H9 (cell line): ENCODE measurements at regions not wholly inside any gene's neighbourhood (a gene's known extent, or its start where the extent isn't known, plus 50 kb on each side); places are given as distances from the start of the nearest gene placed in this dataset.

Experiments
- DNase-seq: peaks from one replicate; pipeline ENCODE4 v3.0.0-alpha.2; 2017
- H2AFZ ChIP-seq: one replicate; pipeline ENCODE4 v1.6.1; 2013; ENCODE audit warnings: mild to moderate bottlenecking, low read length, control low read depth, moderate library complexity
- H2AK5ac ChIP-seq: 2 replicates; pipeline ENCODE4 v1.6.1; 2013; ENCODE audit warnings: low read length, control low read depth, mixed read lengths; ENCODE audit not compliant: insufficient read length
- H2BK120ac ChIP-seq: one replicate; pipeline ENCODE4 v1.6.1; 2013; ENCODE audit warnings: low read depth, mild to moderate bottlenecking, low read length, control low read depth, inconsistent platforms; ENCODE audit not compliant: poor library complexity, severe bottlenecking
- H2BK12ac ChIP-seq: 2 replicates; pipeline ENCODE4 v1.6.1; 2013; ENCODE audit warnings: low read length, control low read depth, mixed read lengths, low read depth; ENCODE audit not compliant: insufficient read length
- H2BK15ac ChIP-seq: 2 replicates; pipeline ENCODE4 v1.6.1; 2013; ENCODE audit warnings: low read depth, low read length, control low read depth
- H2BK20ac ChIP-seq: one replicate; pipeline ENCODE4 v1.6.1; 2013; ENCODE audit warnings: low read depth, mild to moderate bottlenecking, low read length, control low read depth, inconsistent platforms; ENCODE audit not compliant: poor library complexity, severe bottlenecking
- H2BK5ac ChIP-seq: 2 replicates; pipeline ENCODE4 v1.6.1; 2013; ENCODE audit warnings: low read length, control low read depth, mixed read lengths; ENCODE audit not compliant: insufficient read length
- H3K14ac ChIP-seq: 2 replicates; pipeline ENCODE4 v1.6.1; 2013; ENCODE audit warnings: low read length, control low read depth; ENCODE audit not compliant: insufficient read depth
- H3K18ac ChIP-seq: 2 replicates; pipeline ENCODE4 v1.6.1; 2013; ENCODE audit warnings: low read depth, mild to moderate bottlenecking, mixed read lengths, low read length, control low read depth; ENCODE audit not compliant: insufficient read length
- H3K23ac ChIP-seq: 2 replicates; pipeline ENCODE4 v1.6.1; 2013; ENCODE audit warnings: low read length, control low read depth, mixed read lengths, low read depth; ENCODE audit not compliant: insufficient read length
- H3K23me2 ChIP-seq: 2 replicates; pipeline ENCODE4 v1.6.1; 2013; ENCODE audit warnings: low read depth, mild to moderate bottlenecking, mixed read lengths, low read length, control low read depth; ENCODE audit not compliant: insufficient read length, poor library complexity, severe bottlenecking
- H3K27ac ChIP-seq: 2 replicates; pipeline ENCODE4 v1.5.1; 2013; ENCODE audit warnings: low read length, control low read depth, mixed read lengths, low read depth; ENCODE audit not compliant: insufficient read length
- H3K27me3 ChIP-seq: 2 replicates; pipeline ENCODE4 v1.6.1; 2013; ENCODE audit warnings: low read length, control low read depth, inconsistent platforms; ENCODE audit not compliant: insufficient read depth
- H3K4ac ChIP-seq: 2 replicates; pipeline ENCODE4 v1.6.1; 2013; ENCODE audit warnings: low read depth, mild to moderate bottlenecking, control low read depth, inconsistent platforms, low read length, moderate library complexity
- H3K4me1 ChIP-seq: 2 replicates; pipeline ENCODE4 v1.6.1; 2013; ENCODE audit warnings: low read length, control low read depth, inconsistent platforms; ENCODE audit not compliant: insufficient read depth
- H3K4me2 ChIP-seq: 2 replicates; pipeline ENCODE4 v1.6.1; 2013; ENCODE audit warnings: low read length, control low read depth, mixed read lengths; ENCODE audit not compliant: insufficient read length, insufficient read depth
- H3K56ac ChIP-seq: 2 replicates; pipeline ENCODE4 v1.6.1; 2013; ENCODE audit warnings: low read depth, mild to moderate bottlenecking, mixed read lengths, low read length, control low read depth; ENCODE audit not compliant: insufficient read length
- H3K79me1 ChIP-seq: 2 replicates; pipeline ENCODE4 v1.6.1; 2013; ENCODE audit warnings: low read depth, mild to moderate bottlenecking, moderate library complexity, low read length, control low read depth, inconsistent platforms; ENCODE audit not compliant: insufficient read depth, poor library complexity, severe bottlenecking
- H3K79me2 ChIP-seq: 2 replicates; pipeline ENCODE4 v1.6.1; 2013; ENCODE audit warnings: low read length, control low read depth, inconsistent platforms; ENCODE audit not compliant: insufficient read depth
- H3K9ac ChIP-seq: 2 replicates; pipeline ENCODE4 v1.6.1; 2013; ENCODE audit warnings: low read length, control low read depth, mixed read lengths; ENCODE audit not compliant: insufficient read length; ENCODE audit errors: extremely low read depth
- H3K9me3 ChIP-seq: one replicate; pipeline ENCODE4 v1.6.1; 2013; ENCODE audit warnings: low read depth, low read length, inconsistent platforms; ENCODE audit not compliant: control insufficient read depth
- H3T11ph ChIP-seq: one replicate; pipeline ENCODE4 v1.6.1; 2013; ENCODE audit warnings: mild to moderate bottlenecking, low read length, control low read depth, inconsistent platforms
- H4K20me1 ChIP-seq: one replicate; pipeline ENCODE4 v1.6.1; 2013; ENCODE audit not compliant: control insufficient read depth, insufficient read length, insufficient read depth
- H4K5ac ChIP-seq: 2 replicates; pipeline ENCODE4 v1.6.1; 2013; ENCODE audit warnings: low read depth, mild to moderate bottlenecking, mixed read lengths, low read length, control low read depth; ENCODE audit not compliant: insufficient read length
- H4K8ac ChIP-seq: replicated peaks from 2 replicates; pipeline ENCODE4 v1.6.1; 2013; ENCODE audit warnings: low read length, control low read depth, mixed read lengths, low read depth; ENCODE audit not compliant: insufficient read length
- H4K91ac ChIP-seq: 2 replicates; pipeline ENCODE4 v1.6.1; 2013; ENCODE audit warnings: low read depth, mild to moderate bottlenecking, moderate library complexity, mixed read lengths, low read length, control low read depth; ENCODE audit not compliant: insufficient read length
- H3K27ac Mint-ChIP-seq, 3 experiments: 2 replicates in 2 of 3; 3 replicates in 1 of 3; pipeline ENCODE4 v1.8.0; 2020 to 2021; ENCODE audit warnings: mixed read lengths in 3 of 3, mild to moderate bottlenecking in 1 of 3, moderate library complexity in 1 of 3
- H3K27me3 Mint-ChIP-seq: 2 replicates; pipeline ENCODE4 v1.8.0; 2021; ENCODE audit warnings: low read depth, mild to moderate bottlenecking, moderate library complexity, mixed read lengths
- H3K36me3 Mint-ChIP-seq, 3 experiments: 2 replicates in 2 of 3; 3 replicates in 1 of 3; pipeline ENCODE4 v1.8.0; 2020 to 2021; ENCODE audit warnings: low read depth in 3 of 3, mixed read lengths in 3 of 3; ENCODE audit not compliant: insufficient read depth in 1 of 3
- H3K4me1 Mint-ChIP-seq, 2 experiments: 2 replicates each; pipeline ENCODE4 v1.8.0; 2020; ENCODE audit warnings: mixed read lengths in 2 of 2
- H3K4me3 Mint-ChIP-seq, 2 experiments: 2 replicates in 1 of 2; 3 replicates in 1 of 2; pipeline ENCODE4 v1.8.0; 2020 to 2021; ENCODE audit warnings: mild to moderate bottlenecking in 2 of 2, mixed read lengths in 2 of 2, moderate library complexity in 1 of 2
- H3K9me3 Mint-ChIP-seq, 2 experiments: 2 replicates in 1 of 2; 3 replicates in 1 of 2; pipeline ENCODE4 v1.8.0; 2020; ENCODE audit warnings: mild to moderate bottlenecking in 2 of 2, mixed read lengths in 2 of 2, moderate library complexity in 1 of 2
- CTCF ChIP-seq: fragments of 200-600 bp; sonication (generic); conservative IDR thresholded peaks from 3 replicates; pipeline ENCODE4 v1.8.0; 2021; ENCODE audit warnings: antibody characterized with exemption, mild to moderate bottlenecking
- WGBS: extraction: QIAGEN DNeasy Blood & Tissue Kit; methylation state at CpG from one replicate; pipeline ENCODE4 v1.1.7; 2013; ENCODE audit warnings: missing lambda C conversion rate, low lambda C conversion rate, mixed read lengths; ENCODE audit not compliant: insufficient read length; ENCODE audit errors: extremely low coverage; 5-methylcytosine and 5-hydroxymethylcytosine counted together

GRCh38 chr1:5141750-5142149 lies 487.3 kb downstream of the AJAP1 start:
- Histone ChIP-seq H4K5ac (no peak overlapping the region), H3K14ac (no peak overlapping the region), H2BK12ac (no peak overlapping the region), H3T11ph (no peak overlapping the region), H2BK120ac (no peak overlapping the region), H4K20me1 (no peaks in the 10 kb centered on the region), H2BK5ac (no peak overlapping the region), H3K56ac (no peak overlapping the region), H3K79me1 (no peaks in the 10 kb centered on the region), H3K9ac (no peak overlapping the region), H3K27ac (no peak overlapping the region), H3K4ac (no peak overlapping the region), H2BK15ac (no peak overlapping the region), H3K4me1 (no peaks in the 10 kb centered on the region), H4K91ac (no peak overlapping the region), H2AFZ (no peak overlapping the region), H2AK5ac (no peak overlapping the region), H3K18ac (no peak overlapping the region), H3K9me3 (no peaks in the 10 kb centered on the region), H3K23me2 (no peaks in the 10 kb centered on the region), H3K4me2 (no peak overlapping the region), H3K27me3 (no peaks in the 10 kb centered on the region; the same call in 1 of the 2 replicates), H3K79me2 (no peaks in the 10 kb centered on the region), H4K8ac (no peak overlapping the region), H2BK20ac (no peak overlapping the region), H3K23ac (no peak overlapping the region)
- no peaks in the 10 kb centered on the region for H3K9me3 Mint-ChIP-seq
- TF ChIP-seq CTCF: no peak
- WGBS: no CpG with 5 or more reads among the region's 4 CpGs
- peaks cover 10 to 14% of the 10 kb centered on the region in 2 experiments for H3K4me1 Mint-ChIP-seq
- no peak for DNase-seq
- H3K27me3 Mint-ChIP-seq: peaks cover 24% of the 10 kb centered on the region
- H3K4me3 Mint-ChIP-seq: no peak overlapping the region
- no peak overlapping the region for H3K27ac Mint-ChIP-seq
- no peaks in the 10 kb centered on the region for H3K36me3 Mint-ChIP-seq
